HepG2 (cell line): ENCODE measurements at regions not wholly inside any gene's neighbourhood (a gene's known extent, or its start where the extent isn't known, plus 50 kb on each side); places are given as distances from the start of the nearest gene placed in this dataset.
"Not testable (repeated sequence)": the region's sequence is repeated elsewhere in the genome, so short reads cannot be mapped to it uniquely, and the experiment has no call there.

Experiments
- CTCF ChIP-seq: sonication (generic); formaldehyde crosslinking; IDR thresholded peaks from 2 replicates; pipeline ENCODE4 v1.5.0; 2020; ENCODE audit warnings: mild to moderate bottlenecking, missing genetic modification reagents, moderate library complexity
- KDM5A ChIP-seq: fragments of 200-600 bp; sonication (generic); IDR thresholded peaks from 2 replicates; pipeline ENCODE4 v1.7.0; 2018; ENCODE audit warnings: antibody characterized with exemption, mild to moderate bottlenecking, low read length, borderline replicate concordance
- POLR2A ChIP-seq, 2 experiments: IDR thresholded peaks; 2 replicates each; pipeline ENCODE4 v1.6.1; 2011; ENCODE audit warnings: low read depth in 2 of 2, low read length in 2 of 2, mild to moderate bottlenecking in 1 of 2, moderate library complexity in 1 of 2; ENCODE audit not compliant: insufficient read depth in 1 of 2
- POLR2AphosphoS2 ChIP-seq: IDR thresholded peaks from 2 replicates; pipeline ENCODE4 v1.6.1; 2011; ENCODE audit warnings: low read depth, low read length, improper control_type of control experiment
- SP1 ChIP-seq, 2 experiments: fragments of 450-650 bp in 1 of 2; sonication (generic) in 1 of 2; formaldehyde crosslinking in 1 of 2; IDR thresholded peaks; 2 replicates each; pipeline versions ENCODE4 v1.4.0 to v1.6.1; 2016 to 2020; ENCODE audit warnings: missing genetic modification reagents in 1 of 2

GRCh38 chr16:16494998-16495397, 116.1 kb downstream of the NPIPA7 start:
- not testable (repeated sequence) for TF ChIP-seq KDM5A; SP1 (IDR thresholded peaks at IDR 0.05); SP1 (CRISPR knock-in tag; IDR thresholded peaks at IDR 0.05); CTCF (CRISPR knock-in tag); POLR2A (IDR thresholded peaks at IDR 0.05; ENCODE audit: insufficient read depth in 1 of 2, low read depth in 2 of 2, low read length in 2 of 2); POLR2AphosphoS2
